GM13977 (cell line): ENCODE measurements at regions not wholly inside any gene's neighbourhood (a gene's known extent, or its start where the extent isn't known, plus 50 kb on each side); places are given as distances from the start of the nearest gene placed in this dataset.

Source experiments
- DNase-seq: peaks from one replicate; pipeline ENCODE4 v3.0.0; 2012; ENCODE audit warnings: low spot score
- CTCF ChIP-seq: IDR thresholded peaks from 2 replicates; pipeline ENCODE4 v1.5.1; 2012; ENCODE audit warnings: mild to moderate bottlenecking, control low read depth; ENCODE audit not compliant: insufficient read depth; ENCODE audit errors: extremely low read depth, missing control alignments
- in situ Hi-C: fragments of 300-500 bp; cut with MboI; formaldehyde crosslinking; loops from one replicate; pipeline ENCODE4 v1.12.0; 2022; ENCODE audit warnings: low sequenced_read_pairs, low pct_unique_long_range_greater_than_20kb, mixed read lengths, inconsistent platforms; ENCODE audit not compliant: unreplicated experiment

- TF ChIP-seq CTCF = no peak
- no peak for DNase-seq
- in situ Hi-C loops = no loop called here
Measured at GRCh38 chr2:111662039-111662770, 221.8 kb downstream of the ANAPC1 start.

GRCh38 chr2:111662771-111663470 is 221.1 kb downstream of the ANAPC1 start:
- in situ Hi-C loops = no loop called here
- TF ChIP-seq CTCF = no peak
- DNase-seq = peak; percentile 61

GRCh38 chr2:111663471-111664274 is 220.3 kb downstream of the ANAPC1 start:
- in situ Hi-C loops = no loop called here
- DNase-seq = no peak
- no peak for TF ChIP-seq CTCF

GRCh38 chr2:111664275-111664850 is 219.6 kb downstream of the ANAPC1 start:
- no peak for TF ChIP-seq CTCF
- in situ Hi-C loops = no loop called here
- no peak for DNase-seq

- in situ Hi-C loops = no loop called here
- DNase-seq = no peak
- no peak for TF ChIP-seq CTCF
Measured at GRCh38 chr2:111665011-111665410, 219.0 kb downstream of the ANAPC1 start.

- TF ChIP-seq CTCF = no peak
- DNase-seq = no peak
- in situ Hi-C loops = no loop called here
Measured at GRCh38 chr2:111665551-111666116, 218.4 kb downstream of the ANAPC1 start.
